HFFc6 (cell line): ENCODE measurements at regions not wholly inside any gene's neighbourhood (a gene's known extent, or its start where the extent isn't known, plus 50 kb on each side); places are given as distances from the start of the nearest gene placed in this dataset.

Source experiments
- DNase-seq: peaks from one replicate; pipeline ENCODE4 v3.0.0-alpha.2; 2018
- H3K27ac Mint-ChIP-seq: 2 replicates; pipeline ENCODE4 v1.8.0; 2020; ENCODE audit warnings: mild to moderate bottlenecking, mixed read lengths
- H3K27me3 Mint-ChIP-seq: 2 replicates; pipeline ENCODE4 v1.8.0; 2021; ENCODE audit warnings: mild to moderate bottlenecking, moderate library complexity, mixed read lengths; ENCODE audit not compliant: insufficient read depth
- H3K36me3 Mint-ChIP-seq: 2 replicates; pipeline ENCODE4 v1.8.0; 2021; ENCODE audit warnings: low read depth, mixed read lengths
- H3K4me1 Mint-ChIP-seq: 2 replicates; pipeline ENCODE4 v1.8.0; 2020; ENCODE audit warnings: low read depth, mixed read lengths
- H3K4me3 Mint-ChIP-seq: 2 replicates; pipeline ENCODE4 v1.8.0; 2020; ENCODE audit warnings: mild to moderate bottlenecking, moderate library complexity, mixed read lengths
- H3K9me3 Mint-ChIP-seq: 2 replicates; pipeline ENCODE4 v1.8.0; 2020; ENCODE audit warnings: mild to moderate bottlenecking, mixed read lengths
- TF ChIP-seq, protein P1 (sequence below): fragments of 200-600 bp; sonication (generic); IDR thresholded peaks from 2 replicates; pipeline ENCODE4 v1.5.0; 2021; ENCODE audit warnings: antibody characterized with exemption, mild to moderate bottlenecking

- Mint-ChIP-seq H3K27me3 (no peaks in the 10 kb centered on the region; the same call in 1 of the 2 replicates), H3K4me1 (no peaks in the 10 kb centered on the region), H3K4me3 (no peak overlapping the region), H3K27ac (no peak overlapping the region), H3K36me3 (no peaks in the 10 kb centered on the region), H3K9me3 (peaks cover 30% of the 10 kb centered on the region)
- no peak for DNase-seq
- TF ChIP-seq, protein P1, sequence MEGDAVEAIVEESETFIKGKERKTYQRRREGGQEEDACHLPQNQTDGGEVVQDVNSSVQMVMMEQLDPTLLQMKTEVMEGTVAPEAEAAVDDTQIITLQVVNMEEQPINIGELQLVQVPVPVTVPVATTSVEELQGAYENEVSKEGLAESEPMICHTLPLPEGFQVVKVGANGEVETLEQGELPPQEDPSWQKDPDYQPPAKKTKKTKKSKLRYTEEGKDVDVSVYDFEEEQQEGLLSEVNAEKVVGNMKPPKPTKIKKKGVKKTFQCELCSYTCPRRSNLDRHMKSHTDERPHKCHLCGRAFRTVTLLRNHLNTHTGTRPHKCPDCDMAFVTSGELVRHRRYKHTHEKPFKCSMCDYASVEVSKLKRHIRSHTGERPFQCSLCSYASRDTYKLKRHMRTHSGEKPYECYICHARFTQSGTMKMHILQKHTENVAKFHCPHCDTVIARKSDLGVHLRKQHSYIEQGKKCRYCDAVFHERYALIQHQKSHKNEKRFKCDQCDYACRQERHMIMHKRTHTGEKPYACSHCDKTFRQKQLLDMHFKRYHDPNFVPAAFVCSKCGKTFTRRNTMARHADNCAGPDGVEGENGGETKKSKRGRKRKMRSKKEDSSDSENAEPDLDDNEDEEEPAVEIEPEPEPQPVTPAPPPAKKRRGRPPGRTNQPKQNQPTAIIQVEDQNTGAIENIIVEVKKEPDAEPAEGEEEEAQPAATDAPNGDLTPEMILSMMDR: no peak
Observed at GRCh38 chr9:106456581-106456980, 406.4 kb upstream of the ZNF462 start.

DNA sequence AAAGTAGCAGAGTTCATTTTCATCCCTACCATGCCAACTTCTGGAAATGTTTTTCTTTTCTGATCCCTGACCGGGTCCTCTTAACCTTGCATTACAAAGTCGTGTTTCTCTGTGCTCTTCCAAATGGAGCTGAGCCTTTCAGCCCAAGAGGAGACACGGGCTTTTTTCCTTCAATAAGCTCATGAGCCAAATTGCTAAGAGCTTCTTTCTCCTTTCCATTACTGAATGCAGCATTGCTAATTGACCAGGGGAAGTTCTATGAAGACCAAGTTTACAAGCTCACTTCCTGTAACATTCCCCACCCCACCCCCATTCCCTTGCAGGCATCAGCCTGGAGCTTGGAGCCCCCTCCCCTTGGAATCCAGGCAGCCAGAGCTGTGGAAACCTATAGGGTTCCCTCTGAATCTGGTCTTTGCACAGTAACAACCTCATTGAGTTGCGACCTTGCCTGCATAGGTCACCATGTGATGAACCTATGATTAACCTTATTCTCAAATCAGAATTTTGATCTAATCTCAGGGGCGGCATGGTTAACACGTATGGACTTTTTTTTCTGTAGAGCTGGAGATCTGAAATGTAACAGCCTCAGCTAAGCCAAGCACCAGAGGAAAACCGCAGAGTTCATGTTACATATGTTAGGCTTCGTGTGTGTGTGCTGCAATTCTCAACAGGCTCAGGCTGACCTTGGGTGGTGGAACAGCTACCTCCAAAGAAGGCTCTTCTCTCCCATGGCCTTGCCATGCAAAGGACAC, 395.7 kb upstream of the ZNF462 start:
- H3K27ac Mint-ChIP-seq: no peak overlapping the region

GRCh38 chr9:106467865-106468164, 395.2 kb upstream of the ZNF462 start:
- Mint-ChIP-seq H3K27ac (no peak overlapping the region), H3K27me3 (no peaks in the 10 kb centered on the region), H3K36me3 (peaks cover 5% of the 10 kb centered on the region; the same call in 1 of the 2 replicates), H3K4me1 (no peaks in the 10 kb centered on the region), H3K9me3 (peaks cover 35% of the 10 kb centered on the region), H3K4me3 (no peak overlapping the region)
- no peak for DNase-seq
- TF ChIP-seq, protein P1: no peak

More for the DNA sequence above, 395.7 kb upstream of the ZNF462 start:
- TF ChIP-seq, protein P1: no peak
- H3K4me3 Mint-ChIP-seq: no peak overlapping the region
- H3K27me3 Mint-ChIP-seq: no peaks in the 10 kb centered on the region
- H3K9me3 Mint-ChIP-seq: peaks cover 32% of the 10 kb centered on the region
- H3K4me1 Mint-ChIP-seq: no peaks in the 10 kb centered on the region
- DNase-seq: no peak
- H3K36me3 Mint-ChIP-seq: peaks cover 5% of the 10 kb centered on the region; the same call in 1 of the 2 replicates

- H3K9me3 Mint-ChIP-seq: peaks cover 39% of the 10 kb centered on the region
- no peaks in the 10 kb centered on the region for H3K4me1 Mint-ChIP-seq
- TF ChIP-seq, protein P1: no peak
- no peaks in the 10 kb centered on the region for H3K27me3 Mint-ChIP-seq
- no peak overlapping the region for H3K4me3 Mint-ChIP-seq
- H3K36me3 Mint-ChIP-seq: peaks cover 5% of the 10 kb centered on the region; the same call in 1 of the 2 replicates
- DNase-seq: no peak
- H3K27ac Mint-ChIP-seq: no peak overlapping the region
Observed at GRCh38 chr9:106468431-106468830, 394.5 kb upstream of the ZNF462 start.

GRCh38 chr9:106478312-106478711, 384.7 kb upstream of the ZNF462 start:
- H3K27me3 Mint-ChIP-seq: no peaks in the 10 kb centered on the region
- H3K36me3 Mint-ChIP-seq: no peaks in the 10 kb centered on the region; the same call in 1 of the 2 replicates
- no peaks in the 10 kb centered on the region for H3K4me1 Mint-ChIP-seq
- DNase-seq: no peak
- peaks cover 56% of the 10 kb centered on the region for H3K9me3 Mint-ChIP-seq
- H3K4me3 Mint-ChIP-seq: no peak overlapping the region
- TF ChIP-seq, protein P1: no peak
- H3K27ac Mint-ChIP-seq: no peak overlapping the region
